IMR-90 (cell line): ENCODE measurements at regions not wholly inside any gene's neighbourhood (a gene's known extent, or its start where the extent isn't known, plus 50 kb on each side); places are given as distances from the start of the nearest gene placed in this dataset.
A peak's percentile ranks its signal among the peaks of the same experiment; 100 is the strongest.

ENCODE experiments used
- ATAC-seq: fragments of 200-7000 bp; cut with Tn5 transposase; 2 replicates; pipeline ENCODE4 v1.9.1; 2020; ENCODE audit warnings: low read depth, mild to moderate bottlenecking, moderate library complexity
- BruUV-seq: library from RNA; stranded (reverse); fragments of 400-500 nt; replicated peaks from 2 replicates; lab custom pipeline; 2021; lab: Mats Ljungman, UMichigan
- CTCF ChIA-PET: fragments of 300-600 bp; formaldehyde crosslinking; extraction: SDS; loops from one replicate; lab custom pipeline; 2021; ENCODE audit warnings: antibody characterized with exemption; lab: Yijun Ruan, JAX
- POLR2A ChIA-PET: fragments of 300-600 bp; sonication (Branson Sonifier 250); formaldehyde crosslinking; loops from one replicate; lab custom pipeline; 2022; ENCODE audit warnings: antibody characterized with exemption; ENCODE audit not compliant: unreplicated experiment; lab: Charles Lee
- DNase-seq: peaks from one replicate; pipeline ENCODE4 v3.0.0; 2013
- H2AFZ ChIP-seq: replicated peaks from 2 replicates; pipeline ENCODE3; 2013; ENCODE audit warnings: low read length, mild to moderate bottlenecking; ENCODE audit not compliant: poor library complexity
- H2AK5ac ChIP-seq: 2 replicates; pipeline ENCODE4 v1.6.1; 2013; ENCODE audit warnings: low read depth, low read length, inconsistent platforms
- H2AK9ac ChIP-seq: replicated peaks from 2 replicates; pipeline ENCODE3; 2013; ENCODE audit warnings: mild to moderate bottlenecking, low read depth, low read length, moderate library complexity; ENCODE audit not compliant: poor library complexity
- H2BK120ac ChIP-seq: 2 replicates; pipeline ENCODE4 v1.6.1; 2013; ENCODE audit warnings: low read depth, low read length, inconsistent platforms
- H2BK15ac ChIP-seq: 3 replicates; pipeline ENCODE4 v1.6.1; 2013; ENCODE audit warnings: low read depth, low read length, inconsistent platforms
- H2BK20ac ChIP-seq: 2 replicates; pipeline ENCODE4 v1.6.1; 2013; ENCODE audit warnings: low read depth, mild to moderate bottlenecking, inconsistent platforms, low read length, moderate library complexity
- H2BK5ac ChIP-seq: 2 replicates; pipeline ENCODE4 v1.6.1; 2013; ENCODE audit warnings: mild to moderate bottlenecking, low read depth, low read length, inconsistent platforms; ENCODE audit not compliant: poor library complexity, severe bottlenecking
- H3K14ac ChIP-seq: replicated peaks from 2 replicates; pipeline ENCODE4 v1.6.1; 2013; ENCODE audit warnings: low read depth, low read length, inconsistent platforms
- H3K18ac ChIP-seq: 2 replicates; pipeline ENCODE4 v1.6.1; 2013; ENCODE audit warnings: low read depth, low read length, control low read depth
- H3K23ac ChIP-seq: 2 replicates; pipeline ENCODE4 v1.6.1; 2013; ENCODE audit warnings: low read depth, low read length, inconsistent platforms
- H3K27ac ChIP-seq: 2 replicates; pipeline ENCODE4 v1.5.1; 2013; ENCODE audit warnings: mild to moderate bottlenecking, control low read depth, low read length; ENCODE audit not compliant: insufficient read depth
- H3K27me3 ChIP-seq: 2 replicates; pipeline ENCODE4 v1.6.1; 2013; ENCODE audit warnings: low read length; ENCODE audit not compliant: control insufficient read depth, insufficient read depth
- H3K36me3 ChIP-seq: 2 replicates; pipeline ENCODE4 v1.6.1; 2013; ENCODE audit warnings: low read length, mixed read lengths; ENCODE audit not compliant: control insufficient read depth, insufficient read depth
- H3K4ac ChIP-seq: 2 replicates; pipeline ENCODE4 v1.6.1; 2013; ENCODE audit warnings: low read depth, low read length, inconsistent platforms
- H3K4me1 ChIP-seq: 2 replicates; pipeline ENCODE4 v1.6.1; 2013; ENCODE audit warnings: low read length, mixed read lengths; ENCODE audit not compliant: control insufficient read depth, insufficient read depth
- H3K4me2 ChIP-seq: 2 replicates; pipeline ENCODE4 v1.6.1; 2013; ENCODE audit warnings: low read depth, mild to moderate bottlenecking, control low read depth, low read length, moderate library complexity
- H3K4me3 ChIP-seq: 2 replicates; pipeline ENCODE4 v1.5.1; 2013; ENCODE audit warnings: low read depth, mild to moderate bottlenecking, control low read depth, low read length, moderate library complexity; ENCODE audit not compliant: insufficient read depth
- H3K56ac ChIP-seq: 2 replicates; pipeline ENCODE4 v1.6.1; 2013; ENCODE audit warnings: low read length, inconsistent platforms; ENCODE audit not compliant: insufficient read depth; ENCODE audit errors: extremely low read depth
- H3K79me1 ChIP-seq, 2 experiments: 2 replicates each; pipeline ENCODE4 v1.6.1; 2013; ENCODE audit warnings: low read length in 2 of 2, inconsistent platforms in 1 of 2, low read depth in 1 of 2
- H3K9ac ChIP-seq: 2 replicates; pipeline ENCODE4 v1.6.1; 2013; ENCODE audit warnings: low read depth, low read length, control low read depth
- H3K9me1 ChIP-seq: 2 replicates; pipeline ENCODE4 v1.6.1; 2013; ENCODE audit warnings: low read length, inconsistent platforms; ENCODE audit not compliant: insufficient read depth
- H3K9me3 ChIP-seq: 2 replicates; pipeline ENCODE4 v1.6.1; 2013; ENCODE audit warnings: low read length; ENCODE audit not compliant: control insufficient read depth, insufficient read depth
- H4K20me1 ChIP-seq: 2 replicates; pipeline ENCODE4 v1.6.1; 2013; ENCODE audit warnings: low read length, inconsistent platforms; ENCODE audit not compliant: insufficient read depth
- H4K5ac ChIP-seq: 2 replicates; pipeline ENCODE4 v1.6.1; 2013; ENCODE audit warnings: mild to moderate bottlenecking, low read depth, low read length, control low read depth
- H4K8ac ChIP-seq, 2 experiments: 2 replicates each; pipeline ENCODE4 v1.6.1; 2013; ENCODE audit warnings: low read depth in 2 of 2, low read length in 2 of 2, control low read depth in 1 of 2, inconsistent platforms in 1 of 2
- H4K91ac ChIP-seq: 2 replicates; pipeline ENCODE4 v1.6.1; 2013; ENCODE audit warnings: low read depth, low read length, inconsistent platforms; ENCODE audit not compliant: insufficient read depth
- CEBPB ChIP-seq: IDR thresholded peaks from 2 replicates; pipeline ENCODE4 v1.6.1; 2012; ENCODE audit warnings: low read depth, low read length, improper control_type of control experiment
- FOS ChIP-seq: fragments of 150-350 bp; IDR thresholded peaks from 2 replicates; pipeline ENCODE4 v1.6.1; 2016; ENCODE audit warnings: low read depth, low read length
- MAZ ChIP-seq: IDR thresholded peaks from 2 replicates; pipeline ENCODE4 v1.6.1; 2012; ENCODE audit warnings: low read depth, mild to moderate bottlenecking, low read length, improper control_type of control experiment, moderate library complexity, borderline replicate concordance
- MXI1 ChIP-seq: IDR thresholded peaks from 2 replicates; pipeline ENCODE4 v1.6.1; 2012; ENCODE audit warnings: low read depth, mild to moderate bottlenecking, low read length, moderate library complexity, borderline replicate concordance
- POLR2A ChIP-seq: IDR thresholded peaks from 2 replicates; pipeline ENCODE4 v1.6.1; 2012; ENCODE audit warnings: mild to moderate bottlenecking, low read depth, low read length
- WGBS, 2 experiments: methylation state at CpG; one replicate each; pipeline versions ENCODE4 v1.1.5 to v1.1.7; 2013; ENCODE audit warnings: missing lambda C conversion rate in 2 of 2; ENCODE audit not compliant: insufficient read length in 1 of 2; ENCODE audit errors: extremely low coverage in 2 of 2; 5-methylcytosine and 5-hydroxymethylcytosine counted together
- dilution Hi-C: fragments of 300-500 bp; cut with HindIII; formaldehyde crosslinking; loops from one replicate; pipeline ENCODE4 v1.14.3; 2018; ENCODE audit warnings: low sequenced_read_pairs; ENCODE audit not compliant: unreplicated experiment
- in situ Hi-C: fragments of 300-500 bp; cut with MboI; formaldehyde crosslinking; loops from 3 replicates; pipeline ENCODE4 v1.14.3; 2019; ENCODE audit warnings: low sequenced_read_pairs, inconsistent platforms, mixed read lengths
- intact Hi-C: fragments of 100-400 bp; cut with micrococcal nuclease; formaldehyde crosslinking; loops from 2 replicates; pipeline ENCODE4 v1.10.0; 2022

GRCh38 chr6:2531426-2532215 is 219.1 kb downstream of the MYLK4 start:
- H2BK120ac ChIP-seq = peak overlapping the region; percentile 10; the same call in 1 of the 2 replicates
- DNase-seq (peak; percentile 94), ATAC-seq (peak; percentile 91)
- H2AFZ ChIP-seq = no peak overlapping the region
- peak overlapping the region; percentile 29; the same call in 1 of the 2 replicates for H2AK5ac ChIP-seq
- ChIA-PET CTCF (interaction anchor here (0.7 to 1.0 kb wide), 2 partner anchors 21 to 416 kb away, joined by 3 read pairs; no protein-coding TSS in a partner anchor), POLR2A (no interaction called here)
- no peak overlapping the region; the same call in 1 of the 2 replicates for H3K18ac ChIP-seq
- peaks cover 13% of the 10 kb centered on the region for H3K4me1 ChIP-seq
- H3K4ac ChIP-seq = peak overlapping the region; percentile 7; the same call in 1 of the 2 replicates
- H3K9me3 ChIP-seq = peaks cover 5% of the 10 kb centered on the region
- H2BK20ac ChIP-seq = peak overlapping the region; percentile 29; the same call in 1 of the 2 replicates
- H2BK15ac ChIP-seq = 0 out of 3 replicates have a peak overlapping the region, but pooled peaks have one; percentile 9
- H3K9me1 ChIP-seq = peaks cover 2% of the 10 kb centered on the region; the same call in 1 of the 2 replicates
- BruUV-seq = no TSS peak
- H2BK5ac ChIP-seq = no peak overlapping the region
- peaks cover 2% of the 10 kb centered on the region; the same call in 1 of the 2 replicates for H4K20me1 ChIP-seq
- H3K27ac ChIP-seq = peak overlapping the region; percentile 21; the same call in 1 of the 2 replicates
- no peak overlapping the region for H4K91ac ChIP-seq
- TF ChIP-seq FOS (peak; percentile 67; the same call in 1 of the 2 replicates), POLR2A (no peak), MAZ (no peak), CEBPB (peak; percentile 82), MXI1 (peak; percentile 19; the same call in 1 of the 2 replicates)
- no peak overlapping the region for H3K4me3 ChIP-seq
- no peak overlapping the region for H3K23ac ChIP-seq
- no peak overlapping the region for H3K9ac ChIP-seq
- no peaks in the 10 kb centered on the region for H3K79me1 ChIP-seq
- 0 out of 2 replicates have a peak overlapping the region, but pooled peaks have one; percentile 18 for H3K14ac ChIP-seq
- H3K4me2 ChIP-seq = peak overlapping the region; percentile 23
- WGBS, 2 experiments = 100% methylated on average over 3 of the region's 6 CpGs; no CpG with 5 or more reads in 1 of the 2 experiments
- in situ Hi-C loops = no loop called here
- intact Hi-C loops = no loop called here
- H4K5ac ChIP-seq = no peak overlapping the region
- no peaks in the 10 kb centered on the region for H3K36me3 ChIP-seq
- H3K27me3 ChIP-seq = peaks cover 29% of the 10 kb centered on the region
- no peak overlapping the region for H3K56ac ChIP-seq
- no peak overlapping the region for H2AK9ac ChIP-seq
- H4K8ac ChIP-seq = no peak overlapping the region
- dilution Hi-C loops = no loop called here
